Stimulated activated CD4-positive, alpha-beta T cell treated with anti-CD3 and anti-CD28 coated beads, Interleukin-1b, Interleukin-23, amount 100 ng/mL, for 24 hours (primary cell): ENCODE measurements at regions not wholly inside any gene's neighbourhood (a gene's known extent, or its start where the extent isn't known, plus 50 kb on each side); places are given as distances from the start of the nearest gene placed in this dataset.
"Not testable (repeated sequence)": the region's sequence is repeated elsewhere in the genome, so short reads cannot be mapped to it uniquely, and the experiment has no call there.

ENCODE experiments used
- DNase-seq, 4 experiments: peaks; one replicate each; pipeline ENCODE4 v3.0.0-alpha.2; 2020; ENCODE audit warnings: low read depth in 4 of 4, low spot score in 1 of 4

DNA sequence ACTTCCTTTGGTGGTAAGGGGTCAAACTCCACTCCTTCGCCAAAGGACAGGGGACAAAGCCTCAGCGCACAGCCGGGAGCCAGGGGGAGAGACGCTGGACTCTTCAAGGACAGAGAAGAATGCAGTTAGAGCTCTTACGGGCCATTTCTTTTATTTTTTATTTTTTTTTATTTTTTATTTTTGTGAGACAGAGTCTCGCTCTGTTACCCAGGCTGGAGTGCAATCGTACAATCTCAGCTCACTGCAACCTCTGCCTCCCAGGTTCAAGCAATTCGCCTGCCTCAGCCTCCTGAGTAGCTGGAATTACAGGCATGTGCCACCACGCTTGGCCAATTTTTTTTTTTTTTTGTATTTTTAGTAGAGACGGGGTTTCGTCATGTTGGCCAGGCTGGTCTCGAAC, 93.2 kb upstream of the RPH3AL start, which contains the start of gene RFLNB:
Gene RFLNB (minus strand): TSS at position 101 of the 400 bp plus-strand sequence.
- not testable (repeated sequence) for DNase-seq

DNA sequence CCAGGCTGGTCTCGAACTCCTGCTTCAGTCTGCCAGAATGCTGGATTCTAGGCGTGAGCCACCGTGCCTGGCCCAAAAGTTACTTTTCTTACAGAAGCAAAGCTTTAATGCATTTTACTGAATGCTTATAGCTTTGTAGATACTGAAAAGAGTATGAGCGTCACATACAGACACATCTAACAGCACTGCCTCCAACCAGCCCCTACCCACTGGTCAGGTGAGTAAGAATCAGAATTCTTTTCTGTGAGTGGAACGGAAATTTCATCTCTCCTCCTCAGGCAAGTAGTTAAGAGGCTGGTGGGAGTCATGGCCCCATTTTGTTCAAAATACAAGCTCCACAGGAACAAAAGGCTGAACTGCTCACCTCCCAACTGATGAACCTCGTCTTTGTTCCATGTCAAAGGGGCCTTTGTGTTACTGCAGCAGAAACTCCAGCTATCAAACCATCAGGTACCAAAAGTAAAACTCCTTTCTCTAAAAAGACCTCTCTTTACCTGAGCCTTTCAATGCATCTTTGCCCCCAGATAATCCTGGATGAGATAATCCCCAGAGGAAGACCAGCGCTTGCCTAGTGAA, 92.4 kb upstream of the RPH3AL start:
- DNase-seq, result no peak

DNA sequence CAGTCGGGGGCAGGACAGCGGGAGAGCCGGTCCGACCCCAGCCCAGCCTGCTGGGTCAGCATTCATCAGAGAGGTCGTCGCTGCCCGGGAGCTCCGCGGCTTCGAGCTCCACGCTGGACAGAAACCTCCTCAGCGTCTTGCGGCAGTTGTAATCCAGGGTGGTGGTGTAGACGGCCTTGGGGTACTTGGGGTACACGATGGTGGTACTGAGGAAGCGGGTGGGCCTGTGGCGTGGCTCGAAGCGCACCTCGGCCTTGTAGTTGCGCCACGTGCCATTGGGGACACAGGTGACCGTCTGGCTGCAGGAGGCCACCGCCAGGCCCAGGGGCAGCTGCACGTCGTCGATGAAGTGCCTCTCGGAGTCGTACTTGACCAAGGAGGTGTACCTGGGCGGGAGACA, 90.5 kb upstream of the RPH3AL start:
- no peak for DNase-seq

DNA sequence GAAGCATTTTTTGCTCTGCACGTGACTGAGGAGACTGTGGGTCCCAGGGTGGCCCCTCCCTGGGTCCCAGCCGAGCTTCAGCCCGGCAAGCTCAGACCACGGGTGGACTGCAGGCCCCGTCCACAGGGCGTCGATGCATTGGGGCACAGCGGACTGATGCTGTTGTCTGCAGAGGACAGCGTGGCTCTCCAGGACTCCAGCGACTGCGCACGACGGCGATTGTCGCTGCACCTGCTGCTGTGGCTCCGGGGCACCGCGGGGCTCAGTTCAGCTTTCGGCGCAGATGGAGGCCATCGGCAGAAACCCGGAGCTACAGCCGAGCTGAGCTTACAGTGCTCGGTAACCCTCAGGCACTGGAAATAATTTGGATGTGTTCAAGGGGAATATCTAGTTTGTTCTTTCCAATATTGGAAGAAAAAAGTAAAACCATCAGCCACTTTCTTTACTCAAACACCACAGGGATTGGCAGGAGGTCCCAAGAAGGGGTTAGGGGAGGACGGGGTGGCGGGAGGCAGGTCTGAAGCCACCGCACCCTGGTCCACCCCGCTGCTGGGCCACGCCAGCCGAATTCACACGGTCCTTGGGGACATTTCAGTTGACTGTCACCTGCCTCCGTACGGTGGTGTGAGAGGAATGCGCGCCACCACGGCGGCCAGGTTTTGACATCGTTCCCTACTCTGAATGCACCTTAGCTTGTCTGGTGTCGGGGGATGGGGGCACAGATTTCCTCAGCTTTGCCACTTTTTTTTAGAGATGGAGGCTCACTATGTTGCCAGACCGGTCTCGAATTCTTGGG, 88.7 kb upstream of the RPH3AL start:
- DNase-seq, result no peak

DNA sequence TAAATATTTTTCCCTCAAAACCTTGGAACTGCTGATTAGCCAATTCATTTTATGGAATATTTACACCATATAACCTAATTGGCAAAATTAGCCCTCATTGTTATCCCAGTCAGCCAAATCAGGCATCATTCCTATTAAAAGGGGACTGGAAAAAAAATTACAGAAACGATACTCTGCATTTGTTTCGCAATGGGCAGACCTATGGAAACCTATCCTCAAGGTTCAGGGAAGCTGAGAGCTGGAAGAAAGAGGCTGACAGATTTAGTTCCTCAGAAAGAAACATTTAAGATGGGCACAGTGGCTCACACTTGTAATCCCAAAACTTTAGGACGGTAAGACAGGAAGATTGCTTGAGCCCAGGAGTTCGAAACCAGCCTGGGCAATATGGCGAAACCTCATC, 85.6 kb upstream of the RPH3AL start:
- no peak for DNase-seq

DNA sequence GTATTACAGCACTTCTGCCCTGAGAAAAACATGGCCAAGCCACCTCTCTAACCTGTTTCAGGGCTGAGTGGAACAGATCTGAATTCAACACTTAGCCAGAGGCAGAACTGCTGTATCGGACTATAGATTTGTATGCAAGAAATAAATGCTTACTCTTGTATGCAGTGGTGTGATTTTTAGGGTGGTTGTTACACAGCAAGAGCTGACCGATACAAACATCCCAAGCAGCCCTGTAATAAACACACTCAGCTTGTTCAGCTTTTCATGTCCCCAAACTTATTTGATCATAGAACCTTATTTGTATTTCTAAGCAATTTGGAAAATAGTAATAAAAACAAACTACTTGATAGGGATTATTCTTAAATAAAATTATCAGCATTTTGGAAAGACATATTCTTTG, 84.9 kb upstream of the RPH3AL start:
- no peak for DNase-seq

DNA sequence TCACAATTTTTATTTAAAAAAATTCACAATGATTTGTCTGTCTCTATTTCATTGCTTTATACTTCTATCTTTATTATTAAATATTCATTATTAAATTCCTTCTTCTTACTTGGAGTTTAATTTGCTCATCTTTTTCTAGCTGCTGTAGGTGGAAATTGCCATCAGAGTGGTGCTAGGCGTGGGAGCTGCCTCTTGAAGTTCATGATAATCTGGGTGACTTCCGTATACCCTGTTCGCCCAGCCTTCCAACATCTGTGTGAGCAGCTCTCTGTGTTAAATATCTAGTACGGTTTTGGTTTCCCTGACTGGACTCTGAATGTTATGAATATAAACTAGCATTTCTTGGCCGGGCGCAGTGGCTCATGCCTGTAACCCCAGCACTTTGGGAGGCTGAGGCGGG, 84.0 kb upstream of the RPH3AL start:
- no peak for DNase-seq

DNA sequence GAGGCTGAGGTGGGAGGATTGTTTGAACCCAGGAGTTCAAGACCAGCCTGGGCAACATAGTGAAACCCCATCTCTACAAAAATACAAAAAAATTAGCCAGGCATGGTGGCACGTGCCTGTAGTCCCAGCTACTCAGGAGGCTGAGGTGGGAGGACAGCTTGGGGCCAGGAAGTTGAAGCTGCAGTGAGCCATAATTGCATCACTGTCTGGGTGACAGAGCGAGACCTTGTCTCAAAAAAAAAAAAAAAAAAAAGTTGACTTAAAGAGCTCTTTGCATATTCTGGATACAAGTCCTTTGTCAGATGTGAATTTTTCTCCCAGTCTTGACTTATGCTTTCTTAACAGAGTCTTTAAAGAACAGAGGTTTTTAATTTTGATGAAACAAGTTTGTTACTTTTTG, 79.9 kb upstream of the RPH3AL start:
- DNase-seq, result not testable (repeated sequence)

DNA sequence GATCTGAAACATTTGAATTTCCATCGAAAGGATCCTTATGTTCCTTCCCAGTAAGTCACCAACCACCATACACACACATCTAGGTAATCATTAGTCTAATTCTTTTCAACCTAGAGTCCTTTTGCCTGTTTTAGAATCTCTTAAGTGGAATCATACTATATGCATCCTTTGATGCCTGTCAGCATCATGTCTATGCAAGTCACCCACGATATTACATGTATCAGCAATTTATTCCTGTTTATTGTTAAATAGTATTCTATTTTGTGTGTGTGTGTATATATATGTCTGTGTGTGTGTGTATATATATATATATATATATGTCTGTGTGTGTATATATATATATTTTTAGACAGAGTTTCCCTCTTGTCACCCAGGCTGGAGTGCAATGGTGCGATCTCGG, 78.9 kb upstream of the RPH3AL start:
- no peak for DNase-seq

DNA sequence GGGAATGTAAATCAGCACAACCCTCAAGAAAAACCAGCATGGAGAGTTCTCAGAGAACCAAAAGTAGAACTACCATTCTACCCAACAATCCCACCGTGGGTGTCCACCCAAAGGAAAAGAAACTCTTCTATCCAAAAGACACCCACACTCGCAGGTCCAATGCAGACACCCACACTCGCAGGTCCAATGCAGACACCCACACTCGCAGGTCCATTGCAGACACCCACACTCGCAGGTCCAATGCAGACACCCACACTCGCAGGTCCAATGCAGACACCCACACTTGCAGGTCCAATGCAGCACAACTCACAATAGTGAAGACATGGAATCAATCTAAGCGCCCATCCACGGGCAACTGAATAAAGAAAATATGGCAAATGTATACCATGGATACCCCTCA, 77.0 kb upstream of the RPH3AL start:
- no peak for DNase-seq

DNA sequence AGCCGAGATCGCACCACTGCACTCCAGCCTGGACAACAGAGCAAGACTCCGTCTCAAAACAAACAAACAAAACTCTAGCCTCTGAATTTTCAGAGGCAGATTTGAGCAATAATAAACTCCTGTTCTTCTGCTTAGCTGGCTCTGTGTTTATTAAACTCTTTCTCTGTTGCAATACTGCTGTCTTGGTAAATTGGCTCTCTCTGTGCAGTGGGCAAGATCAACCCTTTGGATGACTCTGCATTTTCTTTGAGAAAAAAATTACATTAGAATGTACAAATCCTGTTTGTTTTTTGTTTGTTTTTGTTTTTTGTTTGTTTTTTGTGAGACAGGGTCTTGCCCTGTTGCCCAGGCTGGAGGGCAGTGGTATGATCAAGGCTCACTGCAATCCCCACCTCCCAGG, 75.8 kb upstream of the RPH3AL start:
- no peak for DNase-seq

DNA sequence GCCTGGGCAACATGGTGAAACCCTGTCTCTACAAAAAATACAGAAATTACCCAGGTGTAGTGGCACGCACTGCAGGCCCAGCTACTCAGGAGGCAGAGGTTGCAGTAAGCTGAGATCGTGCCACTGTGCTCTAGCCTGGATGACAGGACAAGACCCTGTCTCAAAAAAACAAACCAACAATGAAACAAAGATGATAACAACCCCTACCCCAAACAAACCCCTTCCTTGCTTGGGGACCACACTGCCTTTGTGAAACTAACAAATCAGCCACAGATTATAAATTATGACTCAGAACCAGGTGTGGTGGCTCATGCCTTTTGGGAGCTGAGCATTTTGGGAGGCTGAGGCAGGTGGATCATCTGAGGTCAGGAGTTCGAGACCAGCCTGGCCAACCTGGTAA, 75.3 kb upstream of the RPH3AL start:
- no peak for DNase-seq

DNA sequence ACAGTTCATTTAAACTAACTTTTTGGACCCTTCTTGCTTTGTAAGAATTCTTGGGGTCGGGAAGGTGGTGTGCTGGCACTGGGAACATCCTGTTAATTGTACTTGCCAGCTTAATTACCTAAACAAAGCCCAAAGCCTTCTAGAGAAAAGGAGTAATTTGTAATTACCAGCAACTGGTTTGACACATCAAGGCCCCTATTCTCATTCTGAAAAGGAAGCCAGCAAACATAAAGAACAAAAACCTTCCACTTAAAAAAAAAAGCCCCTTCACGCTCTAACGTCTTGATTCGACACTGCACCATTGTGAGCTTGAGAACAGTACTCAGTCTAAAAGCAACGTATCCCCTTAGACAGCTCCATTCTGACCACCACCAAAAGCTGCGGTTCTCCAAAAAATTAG, 74.7 kb upstream of the RPH3AL start:
- no peak for DNase-seq

DNA sequence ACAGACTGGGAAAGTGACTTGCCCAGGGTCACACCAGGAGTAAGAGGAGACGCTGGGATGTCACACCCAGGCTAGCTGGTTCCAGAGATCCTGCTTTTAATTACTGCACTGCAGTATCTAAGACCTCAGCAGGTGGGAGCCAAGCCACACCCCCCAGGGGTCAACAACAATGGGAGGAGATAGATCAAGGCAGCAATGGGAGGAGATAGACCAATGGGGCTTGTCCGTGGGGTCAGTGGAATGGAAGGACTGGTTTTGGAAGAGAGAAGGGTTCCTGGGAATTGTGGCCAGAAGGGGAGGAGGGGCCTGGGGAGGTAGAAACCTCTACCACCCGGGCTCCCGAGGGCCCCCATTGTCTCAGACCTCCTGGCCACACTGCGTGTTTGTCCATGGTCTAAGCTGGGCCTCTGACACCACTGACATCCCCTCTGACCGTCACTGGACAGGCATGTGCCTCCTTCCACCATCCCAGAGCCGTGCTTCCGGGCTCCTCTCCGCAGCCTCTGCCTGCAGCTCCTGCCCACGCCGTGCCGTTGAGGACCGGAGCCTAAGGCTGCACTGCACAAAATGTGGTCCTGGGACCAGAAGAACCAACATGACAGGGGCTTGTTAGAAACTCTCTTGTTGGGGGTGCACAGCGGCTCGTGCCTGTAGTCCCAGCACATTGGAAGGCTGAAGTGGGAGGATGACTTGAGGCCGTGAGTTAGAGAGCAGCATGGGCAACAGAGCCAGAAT, 69.8 kb upstream of the RPH3AL start:
- no peak for DNase-seq

DNA sequence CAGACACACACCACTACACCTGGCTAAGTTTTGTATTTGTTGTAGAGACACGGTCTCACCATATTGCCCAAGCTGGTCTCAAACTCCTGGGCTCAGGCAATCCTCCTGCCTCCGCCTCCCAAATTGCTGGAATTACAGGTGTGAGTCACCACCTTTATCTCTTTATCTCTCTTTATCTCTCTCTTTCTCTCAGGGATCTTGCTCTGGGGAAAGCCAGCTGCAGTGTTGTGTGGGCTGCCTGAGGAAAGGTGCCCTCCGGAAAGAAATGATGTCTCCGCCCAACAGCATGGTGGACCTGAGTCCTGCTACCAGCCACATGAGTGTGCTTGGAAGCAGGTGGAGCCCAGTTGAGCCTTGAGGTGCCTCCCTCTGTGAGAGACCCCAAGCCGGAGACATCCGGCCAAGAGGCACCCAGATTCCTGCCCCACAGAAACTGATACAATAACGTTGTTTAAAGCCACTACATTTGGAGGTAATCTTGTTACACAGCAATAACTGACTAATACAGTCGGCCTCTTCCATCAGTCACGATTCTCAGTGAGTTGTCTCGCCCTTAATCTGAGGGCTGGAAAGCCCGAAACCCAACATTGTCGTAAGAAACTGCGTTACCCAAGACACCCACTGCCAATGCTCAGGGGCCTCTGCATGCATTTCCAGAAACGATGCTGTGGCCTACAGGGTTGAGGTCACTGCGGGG, 68.0 kb upstream of the RPH3AL start:
- DNase-seq, result no peak

DNA sequence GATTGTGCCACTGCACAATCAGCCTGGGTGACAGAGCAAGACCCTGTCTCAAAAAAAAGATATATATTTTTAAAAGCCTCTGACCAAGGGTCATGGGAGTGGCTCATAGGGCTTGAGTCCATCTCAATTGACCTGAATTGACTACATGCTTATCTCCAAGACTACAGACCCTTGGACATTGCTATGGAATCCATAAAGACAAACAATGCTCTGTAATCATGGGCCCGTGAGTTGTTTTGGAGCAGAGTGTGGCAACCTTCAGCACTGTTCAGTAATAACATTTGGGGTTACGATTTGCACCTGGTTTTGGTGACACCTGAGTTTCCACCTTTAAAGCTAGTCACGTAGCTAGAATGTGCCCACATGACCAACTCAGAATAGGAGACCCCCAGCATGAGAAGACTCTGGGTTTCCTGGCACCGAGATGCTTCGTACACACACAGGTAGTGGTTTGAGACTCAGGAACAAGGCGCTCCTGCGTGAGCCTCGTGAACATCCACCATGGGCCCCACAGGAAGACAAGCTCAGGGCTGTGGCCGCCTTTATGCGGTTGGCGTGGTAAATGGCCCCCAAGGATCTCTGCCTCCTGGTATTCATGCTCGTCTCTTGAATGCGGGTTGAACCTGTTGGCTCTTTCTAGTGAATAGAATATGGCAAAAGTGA, 66.6 kb upstream of the RPH3AL start:
- no peak for DNase-seq

DNA sequence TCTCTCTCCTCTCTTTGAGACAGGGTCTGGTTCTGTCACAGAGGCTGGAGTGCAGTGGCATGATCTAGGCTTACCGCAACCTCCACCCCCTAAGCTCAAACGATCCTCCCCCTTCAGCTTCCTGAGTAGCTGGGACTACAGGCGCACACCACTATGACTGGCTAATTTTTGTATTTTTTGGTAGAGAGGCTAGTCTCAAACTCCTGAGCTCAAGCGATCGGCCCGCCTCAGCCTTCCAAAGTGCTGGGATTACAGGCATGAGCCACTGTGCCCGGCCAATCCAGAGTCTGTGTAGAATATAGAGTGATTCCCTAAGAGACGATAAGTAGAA, 65.8 kb upstream of the RPH3AL start:
- peak in 1 of 4 experiments; percentile 31 for DNase-seq

DNA sequence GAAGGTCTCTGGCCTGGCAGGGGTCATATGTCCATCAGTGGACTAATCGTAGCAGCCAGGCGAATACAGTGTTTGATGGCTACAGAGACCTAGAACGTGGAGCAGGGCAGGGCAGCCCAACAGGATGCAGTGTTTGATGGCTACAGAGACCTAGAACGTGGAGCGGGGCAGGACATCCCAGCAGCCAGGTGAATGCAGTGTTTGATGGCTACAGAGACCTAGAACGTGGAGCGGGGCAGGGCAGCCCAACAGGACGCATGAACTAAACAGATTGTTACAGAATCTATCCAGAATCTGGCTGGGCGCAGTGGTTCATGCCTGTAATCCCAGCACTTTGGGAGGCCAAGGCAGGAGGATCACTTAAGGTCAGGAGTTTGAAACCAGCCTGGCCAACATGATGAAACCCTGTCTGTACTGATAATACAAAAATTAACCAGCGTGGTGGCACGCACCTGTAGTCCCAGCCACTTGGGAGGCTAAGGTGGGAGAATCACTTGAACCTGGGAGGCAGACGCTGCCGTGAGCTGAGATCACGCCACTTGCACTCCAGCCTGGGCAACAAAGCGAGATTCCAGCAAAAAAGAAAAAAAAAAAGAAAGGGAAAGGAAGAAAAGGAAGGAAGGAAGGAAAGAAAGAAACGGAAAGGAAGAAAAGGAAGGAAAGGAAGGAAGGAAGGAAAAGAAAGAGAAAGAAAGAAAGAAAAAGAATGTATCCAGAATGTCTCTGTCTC, 65.2 kb upstream of the RPH3AL start:
- no peak for DNase-seq

DNA sequence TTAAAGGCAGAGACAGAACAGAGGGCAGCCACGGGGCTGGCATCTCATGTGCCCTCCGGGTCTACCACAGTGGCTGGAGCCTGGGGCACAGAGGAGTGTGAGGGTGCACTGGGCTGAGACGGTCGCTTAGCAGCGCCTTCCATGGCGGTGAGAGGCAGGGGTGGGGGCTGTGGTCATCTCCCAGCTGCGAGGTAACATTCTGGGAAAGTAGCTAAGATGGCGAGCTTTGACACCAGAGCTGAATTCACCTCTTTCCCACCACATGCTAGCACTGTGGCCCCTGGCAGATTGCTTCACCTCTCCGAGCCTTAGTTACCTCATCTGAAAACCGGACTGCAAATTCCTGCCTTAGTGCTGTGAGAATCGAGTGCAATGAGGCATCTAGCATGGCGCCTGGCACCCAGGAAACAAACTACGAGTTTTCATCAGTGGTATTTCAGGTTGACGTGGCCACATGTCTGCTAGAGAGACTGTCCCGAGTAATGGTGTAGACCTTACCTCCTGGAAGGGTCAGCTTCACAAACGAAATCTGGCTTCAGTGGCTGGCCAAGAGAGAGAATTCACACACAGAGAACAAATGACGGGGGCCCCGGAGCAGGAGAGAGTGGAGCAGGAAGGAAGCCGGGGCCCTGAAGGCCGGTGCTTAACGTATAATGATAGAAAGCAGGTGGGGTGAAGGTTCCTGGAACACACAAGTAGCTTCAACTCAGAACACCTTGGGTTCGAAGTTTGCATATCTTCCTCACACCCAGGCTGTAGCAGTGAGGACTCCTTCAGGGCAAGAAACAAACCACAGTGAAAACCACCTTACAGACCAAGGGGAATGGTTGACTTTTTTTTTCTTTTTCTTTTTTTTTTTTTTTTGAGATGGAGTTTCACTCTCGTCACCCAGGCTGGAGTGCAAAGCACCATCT, 63.9 kb upstream of the RPH3AL start:
- DNase-seq, result peak in 1 of 4 experiments; percentile 34
